Type B pancreatic cell (in vitro differentiated cells): ENCODE measurements at regions not wholly inside any gene's neighbourhood (a gene's known extent, or its start where the extent isn't known, plus 50 kb on each side); places are given as distances from the start of the nearest gene placed in this dataset.

ENCODE experiments used
- DNase-seq: peaks from one replicate; pipeline ENCODE4 v3.0.0; 2021; ENCODE audit warnings: mixed read lengths; ENCODE audit not compliant: unreplicated experiment; ENCODE audit errors: extremely low spot score
- H3K27ac Mint-ChIP-seq: 2 replicates; pipeline ENCODE4 v1.8.0; 2021; ENCODE audit warnings: mild to moderate bottlenecking, mixed read lengths
- H3K27me3 Mint-ChIP-seq: 2 replicates; pipeline ENCODE4 v1.8.0; 2021; ENCODE audit warnings: mixed read lengths
- H3K36me3 Mint-ChIP-seq: 2 replicates; pipeline ENCODE4 v1.8.0; 2021; ENCODE audit warnings: mixed read lengths
- H3K4me1 Mint-ChIP-seq: one replicate; pipeline ENCODE4 v1.8.0; 2021; ENCODE audit warnings: mixed read lengths; ENCODE audit not compliant: unreplicated experiment
- H3K4me3 Mint-ChIP-seq: 2 replicates; pipeline ENCODE4 v1.8.0; 2021; ENCODE audit warnings: mild to moderate bottlenecking, mixed read lengths
- H3K9me3 Mint-ChIP-seq: 2 replicates; pipeline ENCODE4 v1.8.0; 2021; ENCODE audit warnings: mixed read lengths
- TF ChIP-seq, protein P1 (sequence below): fragments of 200-600 bp; sonication (generic); conservative IDR thresholded peaks from 2 replicates; pipeline ENCODE4 v1.5.0; 2021; ENCODE audit warnings: antibody characterized with exemption, mild to moderate bottlenecking

DNA sequence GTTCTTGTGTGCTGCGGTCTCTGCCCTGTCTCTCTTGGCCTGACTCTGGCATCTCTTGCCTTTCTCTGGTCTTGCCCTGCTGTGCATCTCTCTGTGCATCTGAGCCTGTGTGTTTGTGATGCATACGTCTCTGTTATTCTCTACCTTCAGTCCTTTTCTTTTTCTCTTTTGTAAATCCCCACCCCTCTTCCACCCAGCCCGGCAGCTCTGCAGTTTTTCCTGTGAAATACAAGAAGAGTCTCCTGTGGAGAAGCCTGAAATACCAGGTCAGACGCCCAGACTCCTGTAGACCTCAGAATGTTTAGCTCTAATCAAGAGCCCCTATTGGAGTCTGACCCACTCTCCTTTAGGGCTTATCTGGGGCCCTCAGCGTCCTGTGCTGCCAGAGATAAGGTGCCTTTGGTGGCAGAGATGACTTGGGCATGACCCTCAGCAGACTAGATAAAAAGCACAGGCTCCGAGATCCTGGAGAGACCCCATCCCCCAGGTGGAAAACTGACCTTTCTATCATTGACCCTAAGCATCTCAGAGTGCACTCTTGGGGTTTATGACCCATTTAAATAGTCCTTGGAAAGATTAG lies 167.5 kb upstream of the SRRM4 start:
- no peak overlapping the region for H3K4me3 Mint-ChIP-seq
- no peak overlapping the region for H3K27ac Mint-ChIP-seq
- TF ChIP-seq, protein P1, sequence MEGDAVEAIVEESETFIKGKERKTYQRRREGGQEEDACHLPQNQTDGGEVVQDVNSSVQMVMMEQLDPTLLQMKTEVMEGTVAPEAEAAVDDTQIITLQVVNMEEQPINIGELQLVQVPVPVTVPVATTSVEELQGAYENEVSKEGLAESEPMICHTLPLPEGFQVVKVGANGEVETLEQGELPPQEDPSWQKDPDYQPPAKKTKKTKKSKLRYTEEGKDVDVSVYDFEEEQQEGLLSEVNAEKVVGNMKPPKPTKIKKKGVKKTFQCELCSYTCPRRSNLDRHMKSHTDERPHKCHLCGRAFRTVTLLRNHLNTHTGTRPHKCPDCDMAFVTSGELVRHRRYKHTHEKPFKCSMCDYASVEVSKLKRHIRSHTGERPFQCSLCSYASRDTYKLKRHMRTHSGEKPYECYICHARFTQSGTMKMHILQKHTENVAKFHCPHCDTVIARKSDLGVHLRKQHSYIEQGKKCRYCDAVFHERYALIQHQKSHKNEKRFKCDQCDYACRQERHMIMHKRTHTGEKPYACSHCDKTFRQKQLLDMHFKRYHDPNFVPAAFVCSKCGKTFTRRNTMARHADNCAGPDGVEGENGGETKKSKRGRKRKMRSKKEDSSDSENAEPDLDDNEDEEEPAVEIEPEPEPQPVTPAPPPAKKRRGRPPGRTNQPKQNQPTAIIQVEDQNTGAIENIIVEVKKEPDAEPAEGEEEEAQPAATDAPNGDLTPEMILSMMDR, result no peak
- no peaks in the 10 kb centered on the region for H3K36me3 Mint-ChIP-seq
- H3K4me1 Mint-ChIP-seq, result no peaks in the 10 kb centered on the region
- H3K9me3 Mint-ChIP-seq, result no peaks in the 10 kb centered on the region
- no peak for DNase-seq
- H3K27me3 Mint-ChIP-seq, result peaks cover 18% of the 10 kb centered on the region

DNA sequence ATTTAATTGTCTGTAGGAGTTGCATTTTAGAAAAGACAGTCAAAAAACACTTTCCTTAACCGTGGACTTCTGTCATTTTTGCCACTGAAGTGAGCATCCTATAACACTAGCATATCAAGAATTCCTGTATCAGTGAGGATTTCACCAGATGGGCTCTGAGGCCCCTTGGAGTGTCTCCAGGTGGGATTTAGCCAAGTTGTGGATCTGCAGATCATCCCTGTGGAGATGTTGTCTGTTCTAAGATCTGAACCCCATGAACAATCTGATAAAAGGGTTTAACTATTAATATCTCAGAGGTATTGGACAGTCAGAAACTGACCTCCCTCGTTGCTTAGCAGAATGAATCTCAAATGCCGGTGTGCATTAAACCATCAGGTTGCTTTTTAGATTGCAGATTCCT lies 165.0 kb upstream of the SRRM4 start:
- TF ChIP-seq, protein P1, result no peak
- H3K27ac Mint-ChIP-seq, result no peak overlapping the region
- peaks cover 13% of the 10 kb centered on the region for H3K27me3 Mint-ChIP-seq
- H3K9me3 Mint-ChIP-seq, result no peaks in the 10 kb centered on the region
- no peaks in the 10 kb centered on the region for H3K36me3 Mint-ChIP-seq
- DNase-seq, result no peak
- no peak overlapping the region for H3K4me3 Mint-ChIP-seq
- no peaks in the 10 kb centered on the region for H3K4me1 Mint-ChIP-seq

DNA sequence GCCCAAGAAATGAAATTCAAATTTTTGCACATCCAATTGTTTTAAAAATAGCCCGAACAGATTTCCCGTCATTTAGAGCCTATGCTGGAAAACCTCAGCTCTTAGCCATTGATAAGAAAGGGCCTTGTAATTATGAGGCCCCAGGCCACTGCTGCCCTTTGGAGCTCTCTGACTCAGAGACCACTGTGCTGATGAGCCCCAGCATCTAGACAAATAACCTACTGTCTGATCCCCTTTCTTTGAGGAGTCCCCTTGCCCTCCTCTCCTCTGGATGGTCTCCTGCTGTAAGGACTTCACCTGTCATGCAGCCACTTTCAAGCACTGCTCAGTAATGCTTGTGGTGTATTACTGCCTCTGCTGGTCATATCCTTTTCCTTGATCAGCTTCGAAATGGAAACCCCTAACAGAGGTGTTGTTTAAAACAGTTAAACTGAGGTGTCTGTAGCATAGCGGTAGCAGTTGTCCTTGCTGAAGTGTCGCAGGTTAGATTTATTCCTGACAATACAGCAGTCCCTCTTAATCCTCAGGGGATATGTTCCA lies 159.9 kb upstream of the SRRM4 start:
- Mint-ChIP-seq H3K4me3 (no peak overlapping the region), H3K9me3 (no peaks in the 10 kb centered on the region), H3K27ac (no peak overlapping the region), H3K27me3 (peaks cover 13% of the 10 kb centered on the region), H3K36me3 (no peaks in the 10 kb centered on the region), H3K4me1 (no peaks in the 10 kb centered on the region)
- TF ChIP-seq, protein P1, result no peak
- DNase-seq, result no peak

DNA sequence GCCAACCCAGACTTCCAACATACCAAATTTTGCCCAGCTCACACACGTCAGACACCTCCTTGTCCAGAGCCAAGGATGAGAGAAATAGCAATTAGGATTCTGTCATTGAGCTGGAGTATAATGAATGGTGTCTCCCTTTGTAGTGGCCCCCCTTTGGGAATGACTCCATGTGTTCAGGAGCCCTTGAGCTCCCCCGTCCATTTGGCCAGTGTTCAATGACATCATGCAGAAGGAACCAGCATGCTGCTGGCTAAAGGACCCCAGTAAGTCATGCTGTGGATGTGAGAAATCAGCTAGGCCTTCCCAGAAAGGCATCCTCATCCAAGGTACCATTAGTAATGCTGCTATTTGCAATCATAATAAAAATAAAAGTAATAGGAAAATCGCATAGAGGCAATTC lies 158.8 kb upstream of the SRRM4 start:
- Mint-ChIP-seq H3K36me3 (no peaks in the 10 kb centered on the region), H3K4me3 (no peak overlapping the region), H3K27ac (no peak overlapping the region), H3K9me3 (no peaks in the 10 kb centered on the region), H3K4me1 (no peaks in the 10 kb centered on the region), H3K27me3 (peaks cover 13% of the 10 kb centered on the region)
- DNase-seq, result no peak
- TF ChIP-seq, protein P1, result no peak

DNA sequence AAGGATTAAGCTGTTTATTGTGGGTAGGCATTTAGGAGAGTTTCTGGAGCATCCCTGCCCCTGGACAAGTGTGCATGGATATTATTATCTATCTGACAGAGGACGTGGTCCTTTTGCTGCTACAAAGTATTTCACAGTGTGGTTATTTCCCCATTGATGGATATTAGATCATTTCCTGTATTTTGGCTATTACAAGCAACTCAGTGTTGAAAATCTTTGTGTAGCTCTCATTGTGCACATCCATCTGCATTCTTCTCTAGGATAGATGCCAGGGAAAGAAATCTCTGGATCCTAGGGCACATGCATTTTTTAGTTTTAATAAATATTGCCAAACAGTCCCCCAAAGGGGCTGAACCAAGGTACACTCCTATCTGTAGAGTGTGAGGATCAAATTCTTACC lies 154.3 kb upstream of the SRRM4 start:
- no peaks in the 10 kb centered on the region for H3K9me3 Mint-ChIP-seq
- H3K36me3 Mint-ChIP-seq, result no peaks in the 10 kb centered on the region
- H3K27me3 Mint-ChIP-seq, result peaks cover 12% of the 10 kb centered on the region
- DNase-seq, result no peak
- H3K4me1 Mint-ChIP-seq, result no peaks in the 10 kb centered on the region
- H3K27ac Mint-ChIP-seq, result no peak overlapping the region
- no peak overlapping the region for H3K4me3 Mint-ChIP-seq
- TF ChIP-seq, protein P1, result no peak

DNA sequence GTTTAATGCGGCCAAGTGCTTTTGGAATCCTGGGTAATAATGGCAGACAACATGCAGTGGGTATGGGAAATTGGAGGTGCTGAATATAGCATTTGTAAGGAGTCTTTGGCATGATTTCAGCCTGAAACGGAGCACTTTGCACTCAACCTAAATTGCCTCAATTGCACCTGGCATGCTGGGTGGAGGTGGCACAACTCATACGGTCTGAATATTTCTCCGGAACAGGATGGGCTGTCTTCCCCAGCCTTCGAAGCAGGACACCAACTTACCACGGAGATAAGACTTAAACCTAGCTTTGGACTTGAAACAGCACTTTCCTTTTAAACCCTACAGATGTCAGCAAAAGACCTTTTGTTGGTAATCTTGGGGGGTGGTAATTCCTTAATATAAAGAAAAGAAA lies 153.7 kb upstream of the SRRM4 start:
- H3K4me1 Mint-ChIP-seq, result no peaks in the 10 kb centered on the region
- TF ChIP-seq, protein P1, result no peak

More for the DNA sequence above, 153.7 kb upstream of the SRRM4 start:
- Mint-ChIP-seq H3K9me3 (no peaks in the 10 kb centered on the region), H3K4me3 (no peak overlapping the region), H3K27me3 (peaks cover 8% of the 10 kb centered on the region), H3K36me3 (no peaks in the 10 kb centered on the region), H3K27ac (no peak overlapping the region)
- DNase-seq, result no peak
